Endothelial cell of umbilical vein (primary cell): ENCODE measurements at regions not wholly inside any gene's neighbourhood (a gene's known extent, or its start where the extent isn't known, plus 50 kb on each side); places are given as distances from the start of the nearest gene placed in this dataset.

Experiments
- EZH2 ChIP-seq: IDR thresholded peaks from 2 replicates; pipeline ENCODE4 v1.6.1; 2012; ENCODE audit warnings: borderline replicate concordance, low read depth, mild to moderate bottlenecking, moderate library complexity, low read length, inconsistent platforms; ENCODE audit not compliant: severe bottlenecking
- FOS ChIP-seq: IDR thresholded peaks from 2 replicates; pipeline ENCODE4 v1.6.1; 2011; ENCODE audit warnings: mild to moderate bottlenecking, low read length, moderate library complexity, borderline replicate concordance; ENCODE audit not compliant: insufficient read depth
- POLR2A ChIP-seq: IDR thresholded peaks from 2 replicates; pipeline ENCODE4 v1.6.1; 2012; ENCODE audit warnings: low read depth, mild to moderate bottlenecking, control low read depth, low read length
- POLR2AphosphoS5 ChIP-seq: IDR thresholded peaks from 2 replicates; pipeline ENCODE4 v1.6.1; 2012; ENCODE audit warnings: low read depth, mild to moderate bottlenecking, control low read depth, low read length, moderate library complexity; ENCODE audit not compliant: insufficient read depth
- TF ChIP-seq, protein P1 (sequence below), 2 donors: IDR thresholded peaks; 1 replicate in 1 of 2; 2 replicates in 1 of 2; pipeline ENCODE4 v1.5.1; 2011; ENCODE audit warnings: low read length in 2 of 2, mild to moderate bottlenecking in 2 of 2, moderate library complexity in 2 of 2, control low read depth in 1 of 2, inconsistent platforms in 1 of 2, low read depth in 1 of 2; ENCODE audit not compliant: insufficient read depth in 1 of 2; ENCODE audit errors: extremely low read depth in 1 of 2
- TF ChIP-seq, protein P2 (sequence below): IDR thresholded peaks from 2 replicates; pipeline ENCODE4 v1.6.1; 2011; ENCODE audit not compliant: insufficient read depth, insufficient read length

DNA sequence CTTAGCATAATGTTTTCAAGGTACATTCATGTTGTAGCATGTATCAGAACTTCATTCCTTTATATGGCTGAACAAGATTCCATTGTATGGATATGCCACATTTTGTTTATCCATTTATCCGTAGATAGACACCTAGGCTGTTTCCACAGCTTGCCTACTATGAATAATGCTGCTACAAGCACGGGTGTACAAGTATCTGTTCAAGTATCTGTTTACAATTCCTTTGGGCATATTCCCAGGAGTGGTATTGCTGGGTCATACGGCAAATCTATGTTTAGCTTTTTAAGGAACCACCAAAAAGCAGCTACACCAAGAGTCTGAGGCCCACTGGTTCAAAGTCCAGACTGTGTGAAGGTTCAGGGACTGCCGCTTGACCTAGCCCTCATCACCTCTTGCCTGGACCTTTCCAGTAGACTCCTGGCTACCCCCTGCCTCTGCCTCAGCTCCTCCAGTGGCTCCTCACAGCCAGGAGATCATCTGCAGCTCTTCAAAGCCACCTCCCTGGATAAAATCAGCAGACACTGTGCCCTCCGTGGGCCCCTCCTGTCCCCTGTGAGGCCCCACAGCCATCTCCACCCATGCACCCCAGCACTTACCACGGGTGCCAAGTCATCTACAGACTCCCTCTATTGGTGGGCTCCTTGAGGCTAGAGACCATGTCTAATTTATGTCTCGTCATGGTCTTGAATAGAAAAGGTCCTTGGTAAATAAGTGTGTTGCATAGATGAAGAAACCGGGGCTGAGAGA, 160.3 kb downstream of the MN1 start:
- TF ChIP-seq FOS (no peak), POLR2AphosphoS5 (no peak), EZH2 (no peak), POLR2A (no peak)
- TF ChIP-seq, protein P1, sequence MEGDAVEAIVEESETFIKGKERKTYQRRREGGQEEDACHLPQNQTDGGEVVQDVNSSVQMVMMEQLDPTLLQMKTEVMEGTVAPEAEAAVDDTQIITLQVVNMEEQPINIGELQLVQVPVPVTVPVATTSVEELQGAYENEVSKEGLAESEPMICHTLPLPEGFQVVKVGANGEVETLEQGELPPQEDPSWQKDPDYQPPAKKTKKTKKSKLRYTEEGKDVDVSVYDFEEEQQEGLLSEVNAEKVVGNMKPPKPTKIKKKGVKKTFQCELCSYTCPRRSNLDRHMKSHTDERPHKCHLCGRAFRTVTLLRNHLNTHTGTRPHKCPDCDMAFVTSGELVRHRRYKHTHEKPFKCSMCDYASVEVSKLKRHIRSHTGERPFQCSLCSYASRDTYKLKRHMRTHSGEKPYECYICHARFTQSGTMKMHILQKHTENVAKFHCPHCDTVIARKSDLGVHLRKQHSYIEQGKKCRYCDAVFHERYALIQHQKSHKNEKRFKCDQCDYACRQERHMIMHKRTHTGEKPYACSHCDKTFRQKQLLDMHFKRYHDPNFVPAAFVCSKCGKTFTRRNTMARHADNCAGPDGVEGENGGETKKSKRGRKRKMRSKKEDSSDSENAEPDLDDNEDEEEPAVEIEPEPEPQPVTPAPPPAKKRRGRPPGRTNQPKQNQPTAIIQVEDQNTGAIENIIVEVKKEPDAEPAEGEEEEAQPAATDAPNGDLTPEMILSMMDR (IDR thresholded peaks at IDR 0.05; ENCODE audit: extremely low read depth in 1 of 2, insufficient read depth in 1 of 2, low read depth in 1 of 2, low read length in 2 of 2) = no peak
- TF ChIP-seq, protein P2, sequence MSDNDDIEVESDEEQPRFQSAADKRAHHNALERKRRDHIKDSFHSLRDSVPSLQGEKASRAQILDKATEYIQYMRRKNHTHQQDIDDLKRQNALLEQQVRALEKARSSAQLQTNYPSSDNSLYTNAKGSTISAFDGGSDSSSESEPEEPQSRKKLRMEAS = no peak
